ENCODE measurements at regions not wholly inside any gene's neighbourhood (a gene's known extent, or its start where the extent isn't known, plus 50 kb on each side); places are given as distances from the start of the nearest gene placed in this dataset.

DNA sequence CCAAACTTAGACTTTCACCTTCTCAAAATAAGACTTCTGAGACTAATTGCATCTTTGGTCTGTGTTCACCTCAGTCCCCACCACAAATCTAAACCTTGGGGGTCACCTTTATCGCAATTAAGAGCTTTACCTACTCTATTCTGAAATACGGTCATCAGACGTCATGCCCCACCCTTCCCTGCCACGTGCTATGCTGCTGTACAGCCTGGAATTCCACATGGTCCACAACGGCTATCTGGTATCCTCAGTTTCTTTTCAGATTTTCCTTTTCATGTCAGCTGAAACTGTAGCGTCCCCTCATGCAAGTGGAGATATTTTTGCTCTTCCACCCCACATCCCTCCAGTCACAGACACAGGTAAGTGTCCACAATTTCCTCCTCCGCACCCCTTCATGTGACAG is 511.1 kb downstream of the DIRAS2 start (continued):
- no peak for TF ChIP-seq RNF2 (IDR thresholded peaks at IDR 0.05; ENCODE audit: borderline replicate concordance, low read depth, low read length, missing control alignments, poor library complexity, severe bottlenecking)
- no peak for TF ChIP-seq PHF8 (conservative IDR thresholded peaks at IDR 0.05; ENCODE audit: low read depth, low read length)
- TF ChIP-seq NANOG (IDR thresholded peaks at IDR 0.05; ENCODE audit: insufficient read depth, low read depth, low read length, poor library complexity, severe bottlenecking): no peak
- TF ChIP-seq CBX5 (IDR thresholded peaks at IDR 0.05; ENCODE audit: low read depth, low read length): no peak

All from H1 (cell line).